ENCODE measurements at regions not wholly inside any gene's neighbourhood (a gene's known extent, or its start where the extent isn't known, plus 50 kb on each side); places are given as distances from the start of the nearest gene placed in this dataset.

DNA sequence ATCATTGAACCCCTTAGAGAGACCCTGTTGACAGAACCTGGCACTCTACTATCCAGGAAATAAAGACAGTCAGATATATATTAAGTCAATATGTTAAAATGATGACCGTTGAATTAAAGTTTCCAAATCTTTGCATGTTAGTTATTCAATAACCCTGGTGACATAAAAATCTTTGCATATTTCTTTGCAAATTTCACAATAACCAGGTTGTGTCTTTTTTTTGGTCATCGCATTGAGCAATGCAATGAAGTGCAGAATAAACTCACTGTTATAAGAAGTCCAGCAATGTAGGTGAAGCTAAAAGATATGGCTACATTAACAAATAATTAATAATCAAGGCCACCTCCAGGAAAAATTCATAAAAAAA, 596.9 kb downstream of the NYAP2 start:
- no peak overlapping the region for H3K27ac ChIP-seq (ENCODE audit: low read length)
- intact Hi-C loops (cut with micrococcal nuclease; ENCODE audit: unreplicated experiment) = no loop called here
- ChIA-PET POLR2A (no interaction called here), CTCF (no interaction called here)
- DNase-seq (ENCODE audit: low read depth, low spot score) (no peak), ATAC-seq (no peak)
- in situ Hi-C loops (cut with HindIII; ENCODE audit: low pct_unique_long_range_greater_than_20kb, low sequenced_read_pairs) = no loop called here
- no peaks in the 10 kb centered on the region; the same call in 1 of the 2 replicates for H3K4me1 ChIP-seq (ENCODE audit: control insufficient read depth, insufficient read depth, low read length)
- TF ChIP-seq, protein P1, sequence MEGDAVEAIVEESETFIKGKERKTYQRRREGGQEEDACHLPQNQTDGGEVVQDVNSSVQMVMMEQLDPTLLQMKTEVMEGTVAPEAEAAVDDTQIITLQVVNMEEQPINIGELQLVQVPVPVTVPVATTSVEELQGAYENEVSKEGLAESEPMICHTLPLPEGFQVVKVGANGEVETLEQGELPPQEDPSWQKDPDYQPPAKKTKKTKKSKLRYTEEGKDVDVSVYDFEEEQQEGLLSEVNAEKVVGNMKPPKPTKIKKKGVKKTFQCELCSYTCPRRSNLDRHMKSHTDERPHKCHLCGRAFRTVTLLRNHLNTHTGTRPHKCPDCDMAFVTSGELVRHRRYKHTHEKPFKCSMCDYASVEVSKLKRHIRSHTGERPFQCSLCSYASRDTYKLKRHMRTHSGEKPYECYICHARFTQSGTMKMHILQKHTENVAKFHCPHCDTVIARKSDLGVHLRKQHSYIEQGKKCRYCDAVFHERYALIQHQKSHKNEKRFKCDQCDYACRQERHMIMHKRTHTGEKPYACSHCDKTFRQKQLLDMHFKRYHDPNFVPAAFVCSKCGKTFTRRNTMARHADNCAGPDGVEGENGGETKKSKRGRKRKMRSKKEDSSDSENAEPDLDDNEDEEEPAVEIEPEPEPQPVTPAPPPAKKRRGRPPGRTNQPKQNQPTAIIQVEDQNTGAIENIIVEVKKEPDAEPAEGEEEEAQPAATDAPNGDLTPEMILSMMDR (IDR thresholded peaks at IDR 0.05) = no peak
- TF ChIP-seq TCF7L2 (IDR thresholded peaks at IDR 0.05; ENCODE audit: low read depth, low read length) (no peak), POLR2AphosphoS5 (IDR thresholded peaks at IDR 0.05; ENCODE audit: low read depth, low read length) (no peak), SIN3A (IDR thresholded peaks at IDR 0.05; ENCODE audit: borderline replicate concordance, insufficient read depth, low read depth, low read length) (no peak)
- TF ChIP-seq, protein P2, sequence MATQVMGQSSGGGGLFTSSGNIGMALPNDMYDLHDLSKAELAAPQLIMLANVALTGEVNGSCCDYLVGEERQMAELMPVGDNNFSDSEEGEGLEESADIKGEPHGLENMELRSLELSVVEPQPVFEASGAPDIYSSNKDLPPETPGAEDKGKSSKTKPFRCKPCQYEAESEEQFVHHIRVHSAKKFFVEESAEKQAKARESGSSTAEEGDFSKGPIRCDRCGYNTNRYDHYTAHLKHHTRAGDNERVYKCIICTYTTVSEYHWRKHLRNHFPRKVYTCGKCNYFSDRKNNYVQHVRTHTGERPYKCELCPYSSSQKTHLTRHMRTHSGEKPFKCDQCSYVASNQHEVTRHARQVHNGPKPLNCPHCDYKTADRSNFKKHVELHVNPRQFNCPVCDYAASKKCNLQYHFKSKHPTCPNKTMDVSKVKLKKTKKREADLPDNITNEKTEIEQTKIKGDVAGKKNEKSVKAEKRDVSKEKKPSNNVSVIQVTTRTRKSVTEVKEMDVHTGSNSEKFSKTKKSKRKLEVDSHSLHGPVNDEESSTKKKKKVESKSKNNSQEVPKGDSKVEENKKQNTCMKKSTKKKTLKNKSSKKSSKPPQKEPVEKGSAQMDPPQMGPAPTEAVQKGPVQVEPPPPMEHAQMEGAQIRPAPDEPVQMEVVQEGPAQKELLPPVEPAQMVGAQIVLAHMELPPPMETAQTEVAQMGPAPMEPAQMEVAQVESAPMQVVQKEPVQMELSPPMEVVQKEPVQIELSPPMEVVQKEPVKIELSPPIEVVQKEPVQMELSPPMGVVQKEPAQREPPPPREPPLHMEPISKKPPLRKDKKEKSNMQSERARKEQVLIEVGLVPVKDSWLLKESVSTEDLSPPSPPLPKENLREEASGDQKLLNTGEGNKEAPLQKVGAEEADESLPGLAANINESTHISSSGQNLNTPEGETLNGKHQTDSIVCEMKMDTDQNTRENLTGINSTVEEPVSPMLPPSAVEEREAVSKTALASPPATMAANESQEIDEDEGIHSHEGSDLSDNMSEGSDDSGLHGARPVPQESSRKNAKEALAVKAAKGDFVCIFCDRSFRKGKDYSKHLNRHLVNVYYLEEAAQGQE (IDR thresholded peaks at IDR 0.05; ENCODE audit: insufficient read depth in 1 of 2, low read depth in 2 of 2, low read length in 1 of 2) = no peak
- BruUV-seq (replicated peaks) = no TSS peak
- H3K9me3 ChIP-seq (ENCODE audit: control insufficient read depth, insufficient read depth, low read depth, low read length) = no peaks in the 10 kb centered on the region; the same call in 1 of the 2 replicates
- H3K36me3 ChIP-seq (ENCODE audit: control insufficient read depth, insufficient read depth, low read length) = no peaks in the 10 kb centered on the region
- H3K4me3 ChIP-seq (ENCODE audit: low read depth in 2 of 2, low read length in 2 of 2) = no peak overlapping the region
- H3K27me3 ChIP-seq (ENCODE audit: control insufficient read depth, insufficient read depth, low read length) = no peaks in the 10 kb centered on the region

DNA sequence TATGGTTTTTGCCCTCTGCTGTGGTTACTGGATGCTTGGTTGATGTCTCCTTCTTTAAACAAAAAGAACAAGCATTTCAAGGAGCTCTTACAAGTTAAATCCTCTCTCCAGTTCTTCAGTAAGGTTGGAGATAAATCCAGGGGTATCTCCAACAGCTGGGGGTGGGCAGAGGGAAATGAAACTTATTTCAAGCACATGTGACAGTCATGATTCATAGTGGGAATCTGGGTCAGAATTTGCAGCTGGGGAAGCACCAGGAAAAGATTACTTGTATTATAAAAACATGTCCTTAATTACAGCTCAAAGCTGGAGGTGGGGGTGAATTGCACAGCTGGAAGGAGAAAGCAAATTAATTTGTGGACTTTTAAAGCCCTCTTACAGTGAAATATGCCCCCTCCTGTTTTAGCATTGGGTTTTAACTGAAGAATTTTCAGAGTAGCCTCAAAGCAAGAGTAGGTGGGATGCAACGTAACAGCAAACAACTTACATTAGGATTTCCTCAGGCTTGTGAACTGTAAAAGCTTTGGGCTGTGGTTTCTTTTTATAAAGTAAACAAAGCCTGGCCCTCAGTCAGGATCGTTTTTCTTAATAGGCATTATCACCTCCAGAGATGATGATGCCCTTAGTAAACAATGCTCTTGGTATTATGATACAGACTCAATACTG, 596.4 kb downstream of the NYAP2 start:
- H3K27ac ChIP-seq (ENCODE audit: low read length) = peak overlapping the region; percentile 41; the same call in 1 of the 2 replicates
- in situ Hi-C loops (cut with HindIII; ENCODE audit: low pct_unique_long_range_greater_than_20kb, low sequenced_read_pairs) (no loop called here), intact Hi-C loops (cut with micrococcal nuclease; ENCODE audit: unreplicated experiment) (no loop called here)
- POLR2A ChIA-PET = no interaction called here
- DNase-seq (ENCODE audit: low read depth, low spot score) (no peak), ATAC-seq (no peak)
- H3K4me1 ChIP-seq (ENCODE audit: control insufficient read depth, insufficient read depth, low read length) = no peaks in the 10 kb centered on the region; the same call in 1 of the 2 replicates
- no peaks in the 10 kb centered on the region for H3K27me3 ChIP-seq (ENCODE audit: control insufficient read depth, insufficient read depth, low read length)
- H3K36me3 ChIP-seq (ENCODE audit: control insufficient read depth, insufficient read depth, low read length) = no peaks in the 10 kb centered on the region
- no peak overlapping the region for H3K4me3 ChIP-seq (ENCODE audit: low read depth in 2 of 2, low read length in 2 of 2)
- no TSS peak for BruUV-seq (replicated peaks)
- H3K9me3 ChIP-seq (ENCODE audit: control insufficient read depth, insufficient read depth, low read depth, low read length) = no peaks in the 10 kb centered on the region; the same call in 1 of the 2 replicates
- CTCF ChIA-PET = no interaction called here
- TF ChIP-seq POLR2AphosphoS5 (IDR thresholded peaks at IDR 0.05; ENCODE audit: low read depth, low read length) (no peak), SIN3A (IDR thresholded peaks at IDR 0.05; ENCODE audit: borderline replicate concordance, insufficient read depth, low read depth, low read length) (no peak), TCF7L2 (IDR thresholded peaks at IDR 0.05; ENCODE audit: low read depth, low read length) (no peak)
- TF ChIP-seq, protein P2 (IDR thresholded peaks at IDR 0.05; ENCODE audit: insufficient read depth in 1 of 2, low read depth in 2 of 2, low read length in 1 of 2) = no peak
- TF ChIP-seq, protein P1 (IDR thresholded peaks at IDR 0.05) = no peak

Measured in Panc1 (cell line).